Stimulated activated memory B cell treated with anti-CD40 and anti-IgM and Interleukin-4, amounts not matched to agents 10 μg/mL and 1 μg/mL and 100 μg/mL, for 72 hours (primary cell): ENCODE measurements at regions not wholly inside any gene's neighbourhood (a gene's known extent, or its start where the extent isn't known, plus 50 kb on each side); places are given as distances from the start of the nearest gene placed in this dataset.

Experiments used
- ATAC-seq: fragments of 150-1000 bp; cut with Tn5 transposase; 2 replicates; pipeline ENCODE4 v1.10.0; 2021
- H3K27ac Mint-ChIP-seq: one replicate; pipeline ENCODE4 v1.8.0; 2022; ENCODE audit warnings: mild to moderate bottlenecking, mixed read lengths
- H3K27me3 Mint-ChIP-seq: one replicate; pipeline ENCODE4 v1.8.0; 2022; ENCODE audit warnings: mixed read lengths
- H3K36me3 Mint-ChIP-seq: one replicate; pipeline ENCODE4 v1.8.0; 2022; ENCODE audit warnings: mixed read lengths
- H3K4me1 Mint-ChIP-seq: one replicate; pipeline ENCODE4 v1.8.0; 2022; ENCODE audit warnings: mixed read lengths
- H3K4me3 Mint-ChIP-seq: one replicate; pipeline ENCODE4 v1.8.0; 2022; ENCODE audit warnings: mild to moderate bottlenecking, moderate library complexity, mixed read lengths
- H3K9me3 Mint-ChIP-seq: one replicate; pipeline ENCODE4 v1.8.0; 2022; ENCODE audit warnings: mixed read lengths

GRCh38 chr9:126211441-126212074, 115.1 kb upstream of the MVB12B start:
- no peak for ATAC-seq
- peaks cover 17% of the 10 kb centered on the region for H3K9me3 Mint-ChIP-seq
- peaks cover 35% of the 10 kb centered on the region for H3K27me3 Mint-ChIP-seq
- no peak overlapping the region for H3K4me3 Mint-ChIP-seq
- H3K4me1 Mint-ChIP-seq: no peaks in the 10 kb centered on the region
- no peaks in the 10 kb centered on the region for H3K36me3 Mint-ChIP-seq
- no peak overlapping the region for H3K27ac Mint-ChIP-seq

- Mint-ChIP-seq H3K27ac (no peak overlapping the region), H3K4me3 (no peak overlapping the region), H3K9me3 (peaks cover 17% of the 10 kb centered on the region), H3K27me3 (peaks cover 51% of the 10 kb centered on the region), H3K36me3 (no peaks in the 10 kb centered on the region), H3K4me1 (no peaks in the 10 kb centered on the region)
- ATAC-seq: no peak
These were observed 111.1 kb upstream of the MVB12B start for GRCh38 chr9:126215486-126215885.

GRCh38 chr9:126216826-126217225, 109.8 kb upstream of the MVB12B start:
- no peaks in the 10 kb centered on the region for H3K4me1 Mint-ChIP-seq
- H3K9me3 Mint-ChIP-seq: peaks cover 17% of the 10 kb centered on the region
- no peak overlapping the region for H3K27ac Mint-ChIP-seq
- peaks cover 56% of the 10 kb centered on the region for H3K27me3 Mint-ChIP-seq
- H3K36me3 Mint-ChIP-seq: no peaks in the 10 kb centered on the region
- ATAC-seq: no peak
- no peak overlapping the region for H3K4me3 Mint-ChIP-seq

- H3K4me1 Mint-ChIP-seq: no peaks in the 10 kb centered on the region
- H3K4me3 Mint-ChIP-seq: no peak overlapping the region
- peaks cover 17% of the 10 kb centered on the region for H3K9me3 Mint-ChIP-seq
- H3K36me3 Mint-ChIP-seq: no peaks in the 10 kb centered on the region
- H3K27ac Mint-ChIP-seq: no peak overlapping the region
- H3K27me3 Mint-ChIP-seq: peaks cover 60% of the 10 kb centered on the region
- no peak for ATAC-seq
These were observed 109.4 kb upstream of the MVB12B start for GRCh38 chr9:126217250-126217653.

- Mint-ChIP-seq H3K27ac (no peak overlapping the region), H3K27me3 (peaks cover 63% of the 10 kb centered on the region), H3K9me3 (peaks cover 17% of the 10 kb centered on the region), H3K36me3 (no peaks in the 10 kb centered on the region), H3K4me1 (no peaks in the 10 kb centered on the region), H3K4me3 (no peak overlapping the region)
- peak; percentile 12 for ATAC-seq
These were observed 108.8 kb upstream of the MVB12B start for GRCh38 chr9:126217797-126218196.

- Mint-ChIP-seq H3K36me3 (no peaks in the 10 kb centered on the region), H3K27ac (no peak overlapping the region), H3K9me3 (peaks cover 17% of the 10 kb centered on the region), H3K4me1 (no peaks in the 10 kb centered on the region), H3K27me3 (peaks cover 71% of the 10 kb centered on the region), H3K4me3 (no peak overlapping the region)
- ATAC-seq: no peak
These were observed 108.1 kb upstream of the MVB12B start for GRCh38 chr9:126218359-126219125.

GRCh38 chr9:126219166-126219565, 107.5 kb upstream of the MVB12B start:
- H3K27ac Mint-ChIP-seq: no peak overlapping the region
- peaks cover 77% of the 10 kb centered on the region for H3K27me3 Mint-ChIP-seq
- H3K9me3 Mint-ChIP-seq: peaks cover 14% of the 10 kb centered on the region
- no peak for ATAC-seq
- no peak overlapping the region for H3K4me3 Mint-ChIP-seq
- no peaks in the 10 kb centered on the region for H3K36me3 Mint-ChIP-seq
- H3K4me1 Mint-ChIP-seq: no peaks in the 10 kb centered on the region

- H3K36me3 Mint-ChIP-seq: no peaks in the 10 kb centered on the region
- H3K27me3 Mint-ChIP-seq: peaks cover 79% of the 10 kb centered on the region
- no peak for ATAC-seq
- H3K4me3 Mint-ChIP-seq: no peak overlapping the region
- peaks cover 12% of the 10 kb centered on the region for H3K9me3 Mint-ChIP-seq
- no peak overlapping the region for H3K27ac Mint-ChIP-seq
- H3K4me1 Mint-ChIP-seq: no peaks in the 10 kb centered on the region
These were observed 107.0 kb upstream of the MVB12B start for GRCh38 chr9:126219648-126220063.

- H3K27me3 Mint-ChIP-seq: peaks cover 80% of the 10 kb centered on the region
- H3K4me1 Mint-ChIP-seq: no peaks in the 10 kb centered on the region
- no peak for ATAC-seq
- no peaks in the 10 kb centered on the region for H3K9me3 Mint-ChIP-seq
- no peak overlapping the region for H3K4me3 Mint-ChIP-seq
- no peaks in the 10 kb centered on the region for H3K36me3 Mint-ChIP-seq
- H3K27ac Mint-ChIP-seq: no peak overlapping the region
These were observed 105.1 kb upstream of the MVB12B start for GRCh38 chr9:126221480-126221879.

GRCh38 chr9:126222363-126222834, 104.2 kb upstream of the MVB12B start:
- Mint-ChIP-seq H3K9me3 (no peaks in the 10 kb centered on the region), H3K4me3 (no peak overlapping the region), H3K4me1 (no peaks in the 10 kb centered on the region), H3K27ac (no peak overlapping the region), H3K27me3 (peaks cover 89% of the 10 kb centered on the region), H3K36me3 (no peaks in the 10 kb centered on the region)
- no peak for ATAC-seq

GRCh38 chr9:126222835-126223431, 103.7 kb upstream of the MVB12B start:
- no peaks in the 10 kb centered on the region for H3K4me1 Mint-ChIP-seq
- H3K36me3 Mint-ChIP-seq: no peaks in the 10 kb centered on the region
- H3K27me3 Mint-ChIP-seq: peaks cover 89% of the 10 kb centered on the region
- H3K27ac Mint-ChIP-seq: no peak overlapping the region
- no peak overlapping the region for H3K4me3 Mint-ChIP-seq
- H3K9me3 Mint-ChIP-seq: no peaks in the 10 kb centered on the region
- ATAC-seq: peak; percentile 7

GRCh38 chr9:126223798-126224531, 102.7 kb upstream of the MVB12B start:
- Mint-ChIP-seq H3K9me3 (no peaks in the 10 kb centered on the region), H3K36me3 (no peaks in the 10 kb centered on the region), H3K4me1 (peaks cover 6% of the 10 kb centered on the region), H3K4me3 (no peak overlapping the region), H3K27me3 (peaks cover 89% of the 10 kb centered on the region), H3K27ac (no peak overlapping the region)
- no peak for ATAC-seq

- peaks cover 84% of the 10 kb centered on the region for H3K27me3 Mint-ChIP-seq
- ATAC-seq: no peak
These were observed 100.7 kb upstream of the MVB12B start for GRCh38 chr9:126225611-126226609.

More at GRCh38 chr9:126225611-126226609, 100.7 kb upstream of the MVB12B start:
- peaks cover 6% of the 10 kb centered on the region for H3K4me1 Mint-ChIP-seq
- H3K36me3 Mint-ChIP-seq: no peaks in the 10 kb centered on the region
- H3K9me3 Mint-ChIP-seq: no peaks in the 10 kb centered on the region
- no peak overlapping the region for H3K27ac Mint-ChIP-seq
- H3K4me3 Mint-ChIP-seq: no peak overlapping the region
